Liver (tissue), 3 donors: ENCODE measurements at regions not wholly inside any gene's neighbourhood (a gene's known extent, or its start where the extent isn't known, plus 50 kb on each side); places are given as distances from the start of the nearest gene placed in this dataset.

ENCODE experiments used
- ATF3 ChIP-seq: IDR thresholded peaks from 2 replicates; pipeline ENCODE4 v1.6.1; 2016; ENCODE audit warnings: antibody characterized with exemption
- CTCF ChIP-seq: fragments of 150-350 bp; IDR thresholded peaks from 2 replicates; pipeline ENCODE4 v1.5.1; 2017; ENCODE audit warnings: improper control_type of control experiment, low read depth, low read length; ENCODE audit not compliant: missing input control
- EGR1 ChIP-seq, 2 donors: IDR thresholded peaks; 2 replicates each; pipeline ENCODE4 v1.6.1; 2016 to 2018; ENCODE audit warnings: antibody characterized with exemption in 2 of 2, low read depth in 2 of 2
- JUND ChIP-seq, 2 donors: IDR thresholded peaks; 2 replicates each; pipeline ENCODE4 v1.6.1; 2016; ENCODE audit warnings: antibody characterized with exemption in 2 of 2
- RAD21 ChIP-seq, 2 donors: IDR thresholded peaks; 2 replicates each; pipeline ENCODE4 v1.6.1; 2016; ENCODE audit warnings: antibody characterized with exemption in 2 of 2, mild to moderate bottlenecking in 2 of 2
- RXRA ChIP-seq, 2 donors: IDR thresholded peaks; 2 replicates each; pipeline ENCODE4 v1.6.1; 2017 to 2018; ENCODE audit warnings: antibody characterized with exemption in 2 of 2, mild to moderate bottlenecking in 1 of 2
- SP1 ChIP-seq: IDR thresholded peaks from 2 replicates; pipeline ENCODE4 v1.6.1; 2018; ENCODE audit warnings: antibody characterized with exemption, mild to moderate bottlenecking
- TAF1 ChIP-seq: conservative IDR thresholded peaks from 2 replicates; pipeline ENCODE4 v1.6.1; 2016; ENCODE audit warnings: antibody characterized with exemption, mild to moderate bottlenecking
- YY1 ChIP-seq: IDR thresholded peaks from 2 replicates; pipeline ENCODE4 v1.6.1; 2016; ENCODE audit warnings: antibody characterized with exemption, mild to moderate bottlenecking
- TF ChIP-seq, protein P1 (sequence below): IDR thresholded peaks from 2 replicates; pipeline ENCODE4 v1.6.1; 2016; ENCODE audit warnings: antibody characterized with exemption
- TF ChIP-seq, protein P2 (sequence below): IDR thresholded peaks from 2 replicates; pipeline ENCODE4 v1.6.1; 2016; ENCODE audit warnings: antibody characterized with exemption
- donor health status: healthy.
- donor health status: healthy.

GRCh38 chr2:221777119-221777518 lies 205.0 kb upstream of the EPHA4 start:
- TF ChIP-seq CTCF (no peak), RXRA (IDR thresholded peaks at IDR 0.05) (no peak), TAF1 (no peak), ATF3 (no peak), RAD21 (IDR thresholded peaks at IDR 0.05) (no peak), JUND (IDR thresholded peaks at IDR 0.05) (no peak), YY1 (no peak), SP1 (no peak), EGR1 (IDR thresholded peaks at IDR 0.05; ENCODE audit: low read depth in 2 of 2) (no peak)
- TF ChIP-seq, protein P1, sequence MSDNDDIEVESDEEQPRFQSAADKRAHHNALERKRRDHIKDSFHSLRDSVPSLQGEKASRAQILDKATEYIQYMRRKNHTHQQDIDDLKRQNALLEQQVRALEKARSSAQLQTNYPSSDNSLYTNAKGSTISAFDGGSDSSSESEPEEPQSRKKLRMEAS = no peak
- TF ChIP-seq, protein P2, sequence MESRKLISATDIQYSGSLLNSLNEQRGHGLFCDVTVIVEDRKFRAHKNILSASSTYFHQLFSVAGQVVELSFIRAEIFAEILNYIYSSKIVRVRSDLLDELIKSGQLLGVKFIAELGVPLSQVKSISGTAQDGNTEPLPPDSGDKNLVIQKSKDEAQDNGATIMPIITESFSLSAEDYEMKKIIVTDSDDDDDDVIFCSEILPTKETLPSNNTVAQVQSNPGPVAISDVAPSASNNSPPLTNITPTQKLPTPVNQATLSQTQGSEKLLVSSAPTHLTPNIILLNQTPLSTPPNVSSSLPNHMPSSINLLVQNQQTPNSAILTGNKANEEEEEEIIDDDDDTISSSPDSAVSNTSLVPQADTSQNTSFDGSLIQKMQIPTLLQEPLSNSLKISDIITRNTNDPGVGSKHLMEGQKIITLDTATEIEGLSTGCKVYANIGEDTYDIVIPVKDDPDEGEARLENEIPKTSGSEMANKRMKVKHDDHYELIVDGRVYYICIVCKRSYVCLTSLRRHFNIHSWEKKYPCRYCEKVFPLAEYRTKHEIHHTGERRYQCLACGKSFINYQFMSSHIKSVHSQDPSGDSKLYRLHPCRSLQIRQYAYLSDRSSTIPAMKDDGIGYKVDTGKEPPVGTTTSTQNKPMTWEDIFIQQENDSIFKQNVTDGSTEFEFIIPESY = no peak
